ENCODE measurements at regions not wholly inside any gene's neighbourhood (a gene's known extent, or its start where the extent isn't known, plus 50 kb on each side); places are given as distances from the start of the nearest gene placed in this dataset.

DNA sequence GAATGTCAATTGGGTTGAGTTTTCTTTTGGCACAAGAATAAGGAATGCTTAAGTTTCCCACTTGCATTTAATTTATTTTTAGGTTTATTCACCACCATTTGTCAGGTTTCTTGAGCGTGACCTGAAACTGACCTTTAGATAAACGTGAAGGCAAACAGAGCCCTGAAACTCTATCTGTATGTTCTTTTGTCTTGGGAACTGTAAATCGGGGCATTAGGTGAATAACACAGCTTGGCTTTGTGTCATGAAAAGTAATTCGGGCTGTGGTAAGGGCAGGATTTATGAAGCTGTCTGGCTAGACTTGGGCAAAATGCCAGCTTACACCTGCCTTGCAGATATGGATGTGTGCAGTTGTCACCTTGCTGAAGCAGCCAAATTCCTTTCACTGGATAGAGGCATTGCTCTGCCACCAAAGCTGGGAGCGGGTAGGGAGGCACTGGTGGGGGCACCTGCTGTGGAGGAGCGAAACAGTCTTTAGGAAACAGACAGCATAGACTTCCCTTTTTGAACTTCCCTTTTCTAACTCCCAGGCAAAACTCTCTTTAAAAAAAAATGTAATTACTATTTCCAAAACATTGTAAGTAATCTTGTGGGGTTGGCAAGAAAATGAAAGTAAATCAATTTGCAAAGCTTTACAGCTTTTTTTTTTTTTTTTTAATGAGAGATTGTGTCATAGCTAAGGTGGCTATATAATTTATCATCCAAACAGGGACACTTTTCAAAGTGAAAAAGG lies 545.2 kb downstream of the CSNK1G3 start:
- TF ChIP-seq CTCF (IDR thresholded peaks at IDR 0.05): no peak
- TF ChIP-seq POLR2AphosphoS5 (IDR thresholded peaks at IDR 0.05): no peak
